HFF-Myc (cell line): ENCODE measurements at regions not wholly inside any gene's neighbourhood (a gene's known extent, or its start where the extent isn't known, plus 50 kb on each side); places are given as distances from the start of the nearest gene placed in this dataset.

Experiments used
- DNase-seq: peaks from one replicate; pipeline ENCODE4 v3.0.0-alpha.2; 2011; ENCODE audit warnings: low read depth; ENCODE audit errors: extremely low read depth
- H3K4me3 ChIP-seq: replicated peaks from 2 replicates; pipeline ENCODE4 v1.5.1; 2011; ENCODE audit warnings: low read depth, mild to moderate bottlenecking, control low read depth, low read length
- TF ChIP-seq, protein P1 (sequence below): IDR thresholded peaks from 2 replicates; pipeline ENCODE4 v1.5.1; 2012; ENCODE audit warnings: mild to moderate bottlenecking, low read depth, low read length, control low read depth; ENCODE audit errors: missing control alignments

DNA sequence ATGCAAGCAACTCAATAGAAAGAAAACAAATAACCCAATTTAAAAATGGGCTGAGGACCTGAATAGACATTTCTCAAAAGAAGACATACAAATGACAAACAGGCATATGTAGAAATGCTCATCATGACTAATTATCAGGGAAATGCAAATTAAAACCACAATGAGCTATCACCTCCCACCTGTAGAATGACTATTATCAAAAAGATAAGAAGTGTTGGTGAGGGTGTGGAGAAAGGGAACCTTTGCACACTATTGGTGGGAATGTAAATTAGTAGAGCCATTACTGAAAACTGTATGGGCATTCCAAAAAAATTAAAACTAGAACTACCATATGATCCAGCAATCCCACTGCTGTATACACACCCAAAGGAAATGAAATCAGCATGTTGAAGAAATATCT, 212.2 kb downstream of the SUCLA2 start:
- TF ChIP-seq, protein P1, sequence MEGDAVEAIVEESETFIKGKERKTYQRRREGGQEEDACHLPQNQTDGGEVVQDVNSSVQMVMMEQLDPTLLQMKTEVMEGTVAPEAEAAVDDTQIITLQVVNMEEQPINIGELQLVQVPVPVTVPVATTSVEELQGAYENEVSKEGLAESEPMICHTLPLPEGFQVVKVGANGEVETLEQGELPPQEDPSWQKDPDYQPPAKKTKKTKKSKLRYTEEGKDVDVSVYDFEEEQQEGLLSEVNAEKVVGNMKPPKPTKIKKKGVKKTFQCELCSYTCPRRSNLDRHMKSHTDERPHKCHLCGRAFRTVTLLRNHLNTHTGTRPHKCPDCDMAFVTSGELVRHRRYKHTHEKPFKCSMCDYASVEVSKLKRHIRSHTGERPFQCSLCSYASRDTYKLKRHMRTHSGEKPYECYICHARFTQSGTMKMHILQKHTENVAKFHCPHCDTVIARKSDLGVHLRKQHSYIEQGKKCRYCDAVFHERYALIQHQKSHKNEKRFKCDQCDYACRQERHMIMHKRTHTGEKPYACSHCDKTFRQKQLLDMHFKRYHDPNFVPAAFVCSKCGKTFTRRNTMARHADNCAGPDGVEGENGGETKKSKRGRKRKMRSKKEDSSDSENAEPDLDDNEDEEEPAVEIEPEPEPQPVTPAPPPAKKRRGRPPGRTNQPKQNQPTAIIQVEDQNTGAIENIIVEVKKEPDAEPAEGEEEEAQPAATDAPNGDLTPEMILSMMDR: no peak
- DNase-seq: no peak
- no peak overlapping the region for H3K4me3 ChIP-seq

DNA sequence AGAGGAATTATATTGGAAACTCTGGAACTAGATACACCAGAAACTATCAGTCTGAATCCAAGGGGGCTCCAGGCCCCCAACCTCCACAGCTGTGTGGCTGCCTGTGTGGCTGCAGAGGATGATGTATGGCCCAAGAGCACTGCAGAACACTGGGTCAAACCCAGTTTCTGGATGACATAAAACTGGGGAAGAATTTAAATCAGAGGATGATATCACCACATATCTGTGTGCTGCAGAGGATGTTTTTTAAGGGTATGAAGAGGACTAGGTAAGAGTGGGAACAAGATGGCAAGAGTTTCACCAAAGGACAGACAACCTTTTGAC, 226.4 kb downstream of the SUCLA2 start:
- no peak for DNase-seq
- no peak overlapping the region for H3K4me3 ChIP-seq
- TF ChIP-seq, protein P1: no peak

DNA sequence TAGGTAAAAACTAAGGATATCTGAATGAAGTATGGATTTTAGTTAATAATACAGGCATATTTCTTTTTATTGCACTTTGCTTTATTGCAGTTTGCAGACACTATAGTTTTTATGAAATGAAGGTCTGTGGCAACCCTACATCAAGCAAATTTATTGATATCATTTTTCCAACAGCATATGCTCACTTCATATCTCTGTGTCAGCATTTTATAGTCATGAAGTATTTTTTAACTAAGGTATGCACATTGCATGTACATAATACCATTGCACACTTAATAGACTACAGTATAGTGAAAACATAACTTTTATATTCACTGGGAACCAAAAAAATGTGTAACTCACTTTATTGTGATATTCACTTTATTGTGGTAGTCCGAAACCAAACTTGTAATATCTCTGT, 236.3 kb downstream of the SUCLA2 start:
- no peak overlapping the region for H3K4me3 ChIP-seq
- DNase-seq: no peak
- TF ChIP-seq, protein P1: no peak

DNA sequence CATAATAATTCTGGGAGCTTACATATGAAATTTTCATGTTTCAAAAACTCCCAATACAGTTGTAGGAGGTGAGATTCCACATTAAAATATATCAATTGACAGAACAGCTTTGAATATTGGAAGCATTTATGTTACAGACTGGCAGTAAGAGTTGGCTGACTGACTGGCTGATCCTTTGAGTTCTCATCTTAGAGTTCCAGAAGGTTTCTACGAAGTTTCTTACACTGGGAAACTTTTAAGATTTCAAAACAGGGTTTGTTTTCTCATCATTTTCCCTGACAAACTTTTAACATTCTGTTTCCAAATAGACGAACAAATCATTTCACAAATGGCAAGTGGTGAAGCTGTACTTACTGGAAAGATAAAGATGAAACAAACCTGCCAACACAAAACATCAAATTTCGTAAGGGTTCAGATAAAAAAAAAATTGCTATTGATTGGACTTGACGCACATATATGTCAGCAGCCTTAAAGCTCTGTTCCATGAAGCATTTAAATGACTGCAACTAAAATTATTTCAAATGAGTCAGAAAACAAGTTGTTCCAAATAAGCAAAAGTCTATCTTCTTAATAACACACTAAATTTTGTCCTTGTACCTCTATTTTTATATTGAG, 243.5 kb downstream of the SUCLA2 start:
- no peak overlapping the region for H3K4me3 ChIP-seq
- no peak for DNase-seq
- TF ChIP-seq, protein P1: no peak

DNA sequence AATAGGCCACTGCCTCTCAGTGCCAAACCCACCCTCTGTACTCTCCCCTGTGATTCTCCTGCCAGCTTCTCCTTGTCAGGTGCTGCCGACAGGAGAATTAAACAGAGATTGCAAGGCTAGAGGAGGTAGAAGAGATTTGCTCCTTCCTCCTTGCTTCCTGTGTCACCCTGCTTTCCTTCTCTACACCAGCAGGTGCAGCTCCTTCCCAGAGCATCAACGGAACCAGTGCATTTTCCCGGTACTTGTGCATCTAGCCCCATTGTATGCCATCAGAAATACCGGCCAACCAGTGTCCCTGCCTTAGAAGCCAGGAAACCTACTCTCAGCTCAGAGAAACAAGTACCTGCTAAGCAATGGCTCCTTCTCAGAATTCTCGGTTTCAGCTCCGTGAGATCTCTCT, 253.2 kb downstream of the SUCLA2 start:
- TF ChIP-seq, protein P1: no peak
- DNase-seq: no peak
- H3K4me3 ChIP-seq: no peak overlapping the region

DNA sequence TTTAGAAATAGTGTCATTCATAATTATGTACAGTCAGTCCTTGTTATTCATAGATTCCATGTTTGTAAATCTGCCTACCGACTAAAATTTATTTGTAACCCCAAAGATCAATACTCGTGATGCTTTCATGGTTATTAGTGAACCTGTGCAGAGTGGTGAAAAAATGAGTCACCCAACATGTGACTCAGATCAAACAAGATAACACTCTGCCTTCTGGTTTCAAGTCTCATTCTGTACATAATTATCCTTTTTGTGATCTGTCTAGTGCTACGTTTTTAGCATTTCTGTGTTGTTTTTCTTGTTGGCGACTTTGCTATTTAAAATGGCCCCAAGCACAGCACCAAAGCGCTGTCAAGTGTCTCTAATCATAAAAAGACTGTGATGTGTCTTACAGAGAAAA, 274.7 kb downstream of the SUCLA2 start:
- TF ChIP-seq, protein P1: no peak
- no peak overlapping the region for H3K4me3 ChIP-seq
- no peak for DNase-seq

DNA sequence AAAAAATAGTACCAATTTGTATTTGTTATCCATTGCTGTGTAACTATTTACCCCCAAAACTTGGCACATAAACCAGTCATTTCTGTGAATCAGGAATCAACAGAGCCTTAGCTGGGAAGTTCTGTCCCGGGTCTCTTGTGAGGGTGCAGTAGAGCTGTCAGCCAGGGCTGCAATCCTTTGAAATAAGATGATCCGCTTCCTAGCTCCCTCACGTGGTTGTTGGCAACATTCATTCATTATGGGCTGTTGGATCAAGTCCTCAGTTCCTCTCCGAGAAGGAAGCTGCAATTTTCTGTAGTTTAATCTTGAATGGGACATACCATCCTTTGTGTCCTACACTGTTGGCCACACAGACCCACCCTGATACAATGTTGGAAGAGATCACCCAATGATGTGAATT, 277.2 kb downstream of the SUCLA2 start:
- TF ChIP-seq, protein P1: peak; percentile 3
- H3K4me3 ChIP-seq: no peak overlapping the region
- no peak for DNase-seq
